Breast epithelium (tissue), 4 donors: ENCODE measurements at regions not wholly inside any gene's neighbourhood (a gene's known extent, or its start where the extent isn't known, plus 50 kb on each side); places are given as distances from the start of the nearest gene placed in this dataset.

Experiments used
- DNase-seq, 2 donors: peaks; one replicate each; pipeline ENCODE4 v3.0.0-alpha.2; 2019; ENCODE audit warnings: low spot score in 2 of 2
- H3K27ac ChIP-seq, 2 donors: fragments of 200-600 bp; sonication (generic) in 1 of 2; one replicate each; pipeline ENCODE4 v1.5.1; 2016 to 2019; ENCODE audit warnings: mild to moderate bottlenecking in 1 of 2
- H3K27me3 ChIP-seq, 2 donors: fragments of 200-600 bp; sonication (generic) in 1 of 2; one replicate each; pipeline versions ENCODE4 v1.5.1 to v1.6.0; 2017 to 2019; ENCODE audit warnings: control low read depth in 1 of 2, mild to moderate bottlenecking in 1 of 2
- H3K36me3 ChIP-seq: fragments of 200-600 bp; one replicate; pipeline ENCODE4 v1.5.1; 2019
- H3K4me1 ChIP-seq, 2 donors: fragments of 200-600 bp; sonication (generic); one replicate each; pipeline ENCODE4 v1.5.1; 2016 to 2019; ENCODE audit warnings: control low read depth in 1 of 2
- H3K4me3 ChIP-seq, 3 donors: fragments of 200-600 bp; sonication (generic); 1 replicate in 2 of 3; 2 replicates in 1 of 3; pipeline ENCODE4 v1.5.1; 2016 to 2019; ENCODE audit warnings: mild to moderate bottlenecking in 3 of 3, moderate library complexity in 2 of 3
- H3K9me3 ChIP-seq, 2 donors: fragments of 200-600 bp; sonication (generic) in 1 of 2; one replicate each; pipeline ENCODE4 v1.5.1; 2016 to 2019; ENCODE audit warnings: control low read depth in 1 of 2
- CTCF ChIP-seq, 3 donors: fragments of 450-650 bp; IDR thresholded peaks; one replicate each; pipeline ENCODE4 v1.5.1; 2016 to 2017; ENCODE audit warnings: antibody characterized with exemption in 3 of 3, mild to moderate bottlenecking in 3 of 3, moderate library complexity in 3 of 3
- POLR2A ChIP-seq: fragments of 450-650 bp; IDR thresholded peaks from one replicate; pipeline ENCODE4 v1.6.1; 2016; ENCODE audit warnings: antibody characterized with exemption, mild to moderate bottlenecking, moderate library complexity
- POLR2AphosphoS5 ChIP-seq, 3 donors: sonication (generic); formaldehyde crosslinking; IDR thresholded peaks; one replicate each; pipeline ENCODE4 v1.6.1; 2017; ENCODE audit warnings: antibody characterized with exemption in 3 of 3
- intact Hi-C: fragments of 100-400 bp; cut with DNase I; formaldehyde crosslinking; loops from one replicate; pipeline ENCODE4 v1.15.1; 2023; ENCODE audit warnings: low total_unique reads

GRCh38 chr1:208308221-208308620 lies 64.0 kb upstream of the PLXNA2 start:
- DNase-seq: no peak
- Histone ChIP-seq H3K9me3 (no peaks in the 10 kb centered on the region), H3K4me3 (no peak overlapping the region), H3K36me3 (no peaks in the 10 kb centered on the region), H3K27ac (no peak overlapping the region), H3K27me3 (no peaks in the 10 kb centered on the region), H3K4me1 (no peaks in the 10 kb centered on the region)
- intact Hi-C loops: no loop called here
- TF ChIP-seq POLR2AphosphoS5 (IDR thresholded peaks at IDR 0.05) (no peak), CTCF (IDR thresholded peaks at IDR 0.05) (no peak), POLR2A (no peak)

GRCh38 chr1:208309771-208310170 lies 65.6 kb upstream of the PLXNA2 start:
- H3K27ac ChIP-seq: no peak overlapping the region
- peak in 1 of 2 donors; percentile 21 for DNase-seq

GRCh38 chr1:208312706-208313105 lies 68.5 kb upstream of the PLXNA2 start:
- no peak overlapping the region for H3K4me3 ChIP-seq
- no peaks in the 10 kb centered on the region for H3K9me3 ChIP-seq
- no peaks in the 10 kb centered on the region for H3K36me3 ChIP-seq
- H3K27me3 ChIP-seq: peaks cover 0 to 10% of the 10 kb centered on the region in 2 donors
- TF ChIP-seq CTCF (IDR thresholded peaks at IDR 0.05) (no peak), POLR2A (no peak), POLR2AphosphoS5 (IDR thresholded peaks at IDR 0.05) (no peak)
- H3K4me1 ChIP-seq: no peaks in the 10 kb centered on the region
- intact Hi-C loops: no loop called here
- DNase-seq: no peak
- H3K27ac ChIP-seq: no peak overlapping the region

More at GRCh38 chr1:208309771-208310170, 65.6 kb upstream of the PLXNA2 start:
- Histone ChIP-seq H3K36me3 (no peaks in the 10 kb centered on the region), H3K4me3 (no peak overlapping the region), H3K27me3 (no peaks in the 10 kb centered on the region), H3K9me3 (no peaks in the 10 kb centered on the region), H3K4me1 (no peaks in the 10 kb centered on the region)
- intact Hi-C loops: no loop called here
- no peak for TF ChIP-seq CTCF (IDR thresholded peaks at IDR 0.05)

GRCh38 chr1:208314431-208314830 lies 70.2 kb upstream of the PLXNA2 start:
- DNase-seq: no peak
- H3K9me3 ChIP-seq: no peaks in the 10 kb centered on the region
- TF ChIP-seq CTCF (IDR thresholded peaks at IDR 0.05) (no peak), POLR2A (no peak), POLR2AphosphoS5 (IDR thresholded peaks at IDR 0.05) (no peak)
- H3K27me3 ChIP-seq: peaks cover 0 to 10% of the 10 kb centered on the region in 2 donors
- no peak overlapping the region for H3K27ac ChIP-seq
- no peak overlapping the region for H3K4me3 ChIP-seq
- H3K36me3 ChIP-seq: no peaks in the 10 kb centered on the region
- intact Hi-C loops: no loop called here
- H3K4me1 ChIP-seq: no peaks in the 10 kb centered on the region

GRCh38 chr1:208318150-208318734 lies 74.1 kb upstream of the PLXNA2 start:
- Histone ChIP-seq H3K9me3 (no peaks in the 10 kb centered on the region), H3K27ac (no peak overlapping the region), H3K4me1 (no peaks in the 10 kb centered on the region), H3K36me3 (no peaks in the 10 kb centered on the region), H3K27me3 (peaks cover 0 to 10% of the 10 kb centered on the region in 2 donors), H3K4me3 (no peak overlapping the region)
- no peak for TF ChIP-seq POLR2A
- TF ChIP-seq CTCF (IDR thresholded peaks at IDR 0.05): no peak
- TF ChIP-seq POLR2AphosphoS5 (IDR thresholded peaks at IDR 0.05): no peak
- intact Hi-C loops: no loop called here
- DNase-seq: no peak
